ENCODE measurements at regions not wholly inside any gene's neighbourhood (a gene's known extent, or its start where the extent isn't known, plus 50 kb on each side); places are given as distances from the start of the nearest gene placed in this dataset.
"Not testable (repeated sequence)": the region's sequence is repeated elsewhere in the genome, so short reads cannot be mapped to it uniquely, and the experiment has no call there.

DNA sequence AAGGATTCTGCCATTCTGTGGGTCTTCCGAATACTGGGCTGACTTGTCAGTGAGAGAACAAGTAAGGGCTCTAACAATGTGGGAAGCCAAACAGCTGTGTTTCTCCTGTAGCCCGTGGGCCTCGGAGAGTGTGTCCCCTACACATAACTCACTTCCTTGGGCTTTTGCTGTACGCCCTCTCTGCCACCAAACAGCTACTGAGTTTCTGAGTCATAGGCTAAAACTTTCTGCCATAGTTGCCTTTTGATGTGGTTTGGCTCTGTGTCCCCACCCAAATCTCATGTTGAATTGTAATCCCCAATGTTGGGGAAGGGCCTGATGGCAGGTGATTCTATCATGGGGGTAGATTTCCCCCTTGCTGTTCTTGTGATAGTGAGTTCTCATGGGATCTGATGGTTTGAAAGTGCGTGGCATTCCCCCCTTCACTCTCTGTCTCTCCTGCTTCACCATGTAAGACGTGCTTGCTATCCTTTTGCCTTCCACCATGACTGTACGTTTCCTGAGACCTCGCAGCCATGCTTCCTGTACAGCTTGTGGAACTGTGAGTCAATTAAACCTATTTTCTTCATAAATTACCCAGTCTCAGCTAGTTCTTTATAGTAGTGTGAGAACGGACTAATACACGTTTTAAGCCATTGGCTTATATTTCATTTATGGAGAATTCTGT, 194.8 kb upstream of the HMCN1 start:
- Histone ChIP-seq H4K20me1 (ENCODE audit: control insufficient read depth, insufficient read depth, low read depth, low read length) (no peaks in the 10 kb centered on the region), H3F3A (ENCODE audit: control insufficient read depth, insufficient read depth) (no peaks in the 10 kb centered on the region), H3K4me2 (ENCODE audit: low read length) (no peak overlapping the region), H3K27me3 (ENCODE audit: control insufficient read depth, low read length) (no peaks in the 10 kb centered on the region), H3K36me3 (ENCODE audit: control insufficient read depth, low read length) (no peaks in the 10 kb centered on the region), H3K27ac (ENCODE audit: low read depth, low read length) (no peak overlapping the region), H3K4me1 (ENCODE audit: control insufficient read depth, low read length) (no peaks in the 10 kb centered on the region), H3K9me2 (replicated peaks; ENCODE audit: control insufficient read depth, low read length) (no peaks in the 10 kb centered on the region), H3K79me2 (ENCODE audit: control insufficient read depth, low read length) (no peaks in the 10 kb centered on the region), H3K9me3 (ENCODE audit: control insufficient read depth, insufficient read depth, low read length) (no peaks in the 10 kb centered on the region), H3K4me3 (ENCODE audit: low read length) (no peak overlapping the region)
- TF ChIP-seq EZH2phosphoT487 (IDR thresholded peaks at IDR 0.05; ENCODE audit: borderline replicate concordance, low read length): no peak
- TF ChIP-seq, protein P1, sequence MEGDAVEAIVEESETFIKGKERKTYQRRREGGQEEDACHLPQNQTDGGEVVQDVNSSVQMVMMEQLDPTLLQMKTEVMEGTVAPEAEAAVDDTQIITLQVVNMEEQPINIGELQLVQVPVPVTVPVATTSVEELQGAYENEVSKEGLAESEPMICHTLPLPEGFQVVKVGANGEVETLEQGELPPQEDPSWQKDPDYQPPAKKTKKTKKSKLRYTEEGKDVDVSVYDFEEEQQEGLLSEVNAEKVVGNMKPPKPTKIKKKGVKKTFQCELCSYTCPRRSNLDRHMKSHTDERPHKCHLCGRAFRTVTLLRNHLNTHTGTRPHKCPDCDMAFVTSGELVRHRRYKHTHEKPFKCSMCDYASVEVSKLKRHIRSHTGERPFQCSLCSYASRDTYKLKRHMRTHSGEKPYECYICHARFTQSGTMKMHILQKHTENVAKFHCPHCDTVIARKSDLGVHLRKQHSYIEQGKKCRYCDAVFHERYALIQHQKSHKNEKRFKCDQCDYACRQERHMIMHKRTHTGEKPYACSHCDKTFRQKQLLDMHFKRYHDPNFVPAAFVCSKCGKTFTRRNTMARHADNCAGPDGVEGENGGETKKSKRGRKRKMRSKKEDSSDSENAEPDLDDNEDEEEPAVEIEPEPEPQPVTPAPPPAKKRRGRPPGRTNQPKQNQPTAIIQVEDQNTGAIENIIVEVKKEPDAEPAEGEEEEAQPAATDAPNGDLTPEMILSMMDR (IDR thresholded peaks at IDR 0.05; ENCODE audit: low read depth, low read length, poor library complexity, severe bottlenecking): no peak

DNA sequence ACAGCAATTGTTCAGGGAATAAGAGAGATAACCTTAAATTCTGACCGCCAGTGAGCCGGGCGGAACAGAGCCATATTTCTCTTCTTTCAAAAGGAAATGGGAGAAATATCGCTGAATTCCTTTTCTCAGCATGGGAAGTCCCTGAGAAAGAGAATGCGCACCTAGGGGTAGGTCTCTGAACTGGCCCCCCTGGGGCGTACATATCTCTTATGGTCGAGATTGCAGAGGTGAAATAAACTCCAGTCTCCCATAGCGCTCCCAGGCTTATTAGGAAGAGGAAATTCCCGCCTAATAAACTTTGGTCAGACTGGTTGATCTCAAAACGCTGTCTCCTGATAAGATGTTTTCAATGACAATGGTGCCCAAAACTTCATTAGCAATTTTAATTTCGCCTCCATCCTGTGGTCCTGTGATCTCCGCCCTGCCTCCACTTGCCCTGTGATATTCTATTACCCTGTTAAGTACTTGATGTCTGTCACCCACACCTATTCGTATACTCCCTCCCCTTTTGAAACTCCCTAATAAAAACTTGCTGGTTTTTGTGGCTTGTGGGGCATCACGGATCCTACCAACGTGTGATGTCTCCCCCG, 195.8 kb upstream of the HMCN1 start:
- not testable (repeated sequence) for H3K9me3 ChIP-seq (ENCODE audit: control insufficient read depth, insufficient read depth, low read length); H3K36me3 ChIP-seq (ENCODE audit: control insufficient read depth, low read length); H3K4me2 ChIP-seq (ENCODE audit: low read length); H3K9me2 ChIP-seq (replicated peaks; ENCODE audit: control insufficient read depth, low read length); H3K4me3 ChIP-seq (ENCODE audit: low read length); H3F3A ChIP-seq (ENCODE audit: control insufficient read depth, insufficient read depth); H3K27ac ChIP-seq (ENCODE audit: low read depth, low read length); H3K4me1 ChIP-seq (ENCODE audit: control insufficient read depth, low read length); H3K27me3 ChIP-seq (ENCODE audit: control insufficient read depth, low read length); H3K79me2 ChIP-seq (ENCODE audit: control insufficient read depth, low read length); H4K20me1 ChIP-seq (ENCODE audit: control insufficient read depth, insufficient read depth, low read depth, low read length)

DNA sequence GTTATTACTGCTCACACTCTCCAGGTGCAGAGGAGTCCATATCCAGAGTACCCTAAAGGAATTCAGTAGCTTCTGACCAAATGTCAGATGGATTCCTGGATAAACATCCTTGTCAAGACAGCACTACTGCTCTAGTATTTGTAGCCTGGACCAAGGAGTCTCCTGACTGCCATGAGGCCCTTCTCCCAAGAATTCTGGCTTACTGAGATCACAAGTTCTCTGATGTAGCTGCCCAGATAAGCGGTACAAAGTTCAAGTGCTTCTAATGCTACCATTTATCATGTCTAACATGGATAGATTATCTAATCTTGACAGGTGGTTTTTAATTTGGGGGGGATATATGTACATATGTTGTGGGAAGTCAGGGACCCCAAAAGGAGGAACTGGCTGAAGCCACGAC, 196.6 kb upstream of the HMCN1 start:
- H3K4me2 ChIP-seq (ENCODE audit: low read length): no peak overlapping the region
- no peak overlapping the region for H3K27ac ChIP-seq (ENCODE audit: low read depth, low read length)
- no peaks in the 10 kb centered on the region for H3K36me3 ChIP-seq (ENCODE audit: control insufficient read depth, low read length)
- no peak overlapping the region for H3K4me3 ChIP-seq (ENCODE audit: low read length)
- H3K27me3 ChIP-seq (ENCODE audit: control insufficient read depth, low read length): no peaks in the 10 kb centered on the region
- no peak for TF ChIP-seq EZH2phosphoT487 (IDR thresholded peaks at IDR 0.05; ENCODE audit: borderline replicate concordance, low read length)
- no peaks in the 10 kb centered on the region for H3K79me2 ChIP-seq (ENCODE audit: control insufficient read depth, low read length)
- H3K9me3 ChIP-seq (ENCODE audit: control insufficient read depth, insufficient read depth, low read length): no peaks in the 10 kb centered on the region
- H3K9me2 ChIP-seq (replicated peaks; ENCODE audit: control insufficient read depth, low read length): no peaks in the 10 kb centered on the region
- no peaks in the 10 kb centered on the region for H3F3A ChIP-seq (ENCODE audit: control insufficient read depth, insufficient read depth)
- H3K4me1 ChIP-seq (ENCODE audit: control insufficient read depth, low read length): no peaks in the 10 kb centered on the region
- H4K20me1 ChIP-seq (ENCODE audit: control insufficient read depth, insufficient read depth, low read depth, low read length): no peaks in the 10 kb centered on the region

DNA sequence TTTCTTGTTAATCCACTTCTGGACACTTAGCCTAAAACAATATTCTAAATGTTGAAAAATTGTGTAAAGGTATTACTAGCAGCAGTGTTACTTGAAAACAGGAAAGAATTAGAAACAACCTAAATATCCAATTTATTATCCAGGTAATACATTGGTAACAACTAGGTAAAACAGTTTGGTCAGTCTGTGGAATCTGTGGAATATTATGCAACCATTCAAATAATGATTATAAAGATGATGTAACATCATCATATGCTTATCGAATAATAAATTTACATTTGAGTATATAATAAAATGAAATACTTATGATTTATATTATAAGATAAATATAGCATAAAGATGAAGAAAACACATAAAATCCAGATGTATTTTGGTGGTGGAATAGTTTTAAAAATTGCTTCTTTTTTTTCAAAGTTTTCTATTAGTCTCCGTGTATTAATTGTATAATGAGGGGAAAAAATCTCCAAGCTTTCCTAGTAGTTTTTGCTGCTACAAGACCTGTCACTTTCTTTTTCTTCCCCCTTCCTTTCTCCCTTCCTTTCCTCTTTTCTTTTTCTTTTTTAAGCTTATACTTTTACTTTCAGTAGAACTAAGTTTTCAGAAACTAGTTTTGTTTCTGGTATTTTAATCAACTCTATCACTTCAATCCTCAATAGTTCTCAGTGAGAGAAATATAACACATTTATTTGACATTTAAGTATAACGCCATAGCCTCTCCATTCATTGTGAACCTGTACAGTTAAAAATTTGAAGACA, 197.8 kb upstream of the HMCN1 start:
- no peak overlapping the region for H3K27ac ChIP-seq (ENCODE audit: low read depth, low read length)
- TF ChIP-seq, protein P1 (IDR thresholded peaks at IDR 0.05; ENCODE audit: low read depth, low read length, poor library complexity, severe bottlenecking): no peak
- TF ChIP-seq EZH2phosphoT487 (IDR thresholded peaks at IDR 0.05; ENCODE audit: borderline replicate concordance, low read length): no peak
- no peaks in the 10 kb centered on the region for H3K27me3 ChIP-seq (ENCODE audit: control insufficient read depth, low read length)
- no peak overlapping the region for H3K4me2 ChIP-seq (ENCODE audit: low read length)
- no peaks in the 10 kb centered on the region for H3K4me1 ChIP-seq (ENCODE audit: control insufficient read depth, low read length)
- H3K9me3 ChIP-seq (ENCODE audit: control insufficient read depth, insufficient read depth, low read length): no peaks in the 10 kb centered on the region
- H3K9me2 ChIP-seq (replicated peaks; ENCODE audit: control insufficient read depth, low read length): no peaks in the 10 kb centered on the region
- no peaks in the 10 kb centered on the region for H3F3A ChIP-seq (ENCODE audit: control insufficient read depth, insufficient read depth)
- no peaks in the 10 kb centered on the region for H4K20me1 ChIP-seq (ENCODE audit: control insufficient read depth, insufficient read depth, low read depth, low read length)
- no peaks in the 10 kb centered on the region for H3K36me3 ChIP-seq (ENCODE audit: control insufficient read depth, low read length)
- no peak overlapping the region for H3K4me3 ChIP-seq (ENCODE audit: low read length)
- H3K79me2 ChIP-seq (ENCODE audit: control insufficient read depth, low read length): no peaks in the 10 kb centered on the region
